ENCODE measurements at regions not wholly inside any gene's neighbourhood (a gene's known extent, or its start where the extent isn't known, plus 50 kb on each side); places are given as distances from the start of the nearest gene placed in this dataset.

GRCh38 chr4:152153476-152154270, 382.2 kb downstream of the FBXW7 start:
- BruUV-seq (replicated peaks): no TSS peak
- H3K4me2 ChIP-seq (ENCODE audit: control insufficient read depth, insufficient read depth): no peak overlapping the region
- no peaks in the 10 kb centered on the region for H3K79me2 ChIP-seq (ENCODE audit: control insufficient read depth, insufficient read depth, low read length)
- FAIRE-seq (no peak), DNase-seq (ENCODE audit: low read depth, low spot score) (no peak), ATAC-seq (no peak)
- no peak overlapping the region for H3K9ac ChIP-seq (ENCODE audit: control insufficient read depth, insufficient read depth, low read length)
- ChIA-PET RAD21 (ENCODE audit: unreplicated experiment) (no interaction called here), SMC1A (ENCODE audit: uncharacterized antibody, unreplicated experiment) (interaction anchor here (0.5 to 1.2 kb wide), 3 partner anchors 47 to 591 kb away, joined by 3 read pairs; no protein-coding TSS in a partner anchor), CTCF (interaction anchor here (1.0 kb wide), 1 partner anchor 62 kb away, joined by 3 read pairs; no protein-coding TSS in a partner anchor), POLR2A (interaction anchor here (0.6 kb wide), 1 partner anchor 1043 kb away, joined by 4 read pairs; no protein-coding TSS in a partner anchor)
- intact Hi-C loops (cut with micrococcal nuclease; ENCODE audit: unreplicated experiment): no loop called here
- H3K27ac ChIP-seq (ENCODE audit: control insufficient read depth, insufficient read depth): no peak overlapping the region
- no peaks in the 10 kb centered on the region for H3K27me3 ChIP-seq (replicated peaks in 1 of 2; ENCODE audit: control insufficient read depth in 2 of 2, insufficient read depth in 2 of 2, low read length in 1 of 2)
- no peaks in the 10 kb centered on the region for H4K20me1 ChIP-seq (ENCODE audit: control insufficient read depth, insufficient read depth)
- no peaks in the 10 kb centered on the region for H3K9me3 ChIP-seq (replicated peaks; ENCODE audit: control insufficient read depth, insufficient read depth, low read length)
- H3K4me1 ChIP-seq (ENCODE audit: control insufficient read depth, insufficient read depth, low read length): no peaks in the 10 kb centered on the region
- no peaks in the 10 kb centered on the region for H3K36me3 ChIP-seq (ENCODE audit: control insufficient read depth in 2 of 2, insufficient read depth in 2 of 2, low read length in 1 of 2)
- TF ChIP-seq STAT3 (IDR thresholded peaks at IDR 0.05; ENCODE audit: low read depth, low read length): no peak
- TF ChIP-seq ZBED1 (IDR thresholded peaks at IDR 0.05; ENCODE audit: borderline replicate concordance): no peak
- no peak for TF ChIP-seq NR2F1 (conservative IDR thresholded peaks at IDR 0.05)
- no peak for TF ChIP-seq FOXM1 (IDR thresholded peaks at IDR 0.05; ENCODE audit: low read depth, low read length)
- TF ChIP-seq LARP7 (IDR thresholded peaks at IDR 0.05): no peak
- no peak for TF ChIP-seq HDGF (IDR thresholded peaks at IDR 0.05)
- TF ChIP-seq, protein P1, sequence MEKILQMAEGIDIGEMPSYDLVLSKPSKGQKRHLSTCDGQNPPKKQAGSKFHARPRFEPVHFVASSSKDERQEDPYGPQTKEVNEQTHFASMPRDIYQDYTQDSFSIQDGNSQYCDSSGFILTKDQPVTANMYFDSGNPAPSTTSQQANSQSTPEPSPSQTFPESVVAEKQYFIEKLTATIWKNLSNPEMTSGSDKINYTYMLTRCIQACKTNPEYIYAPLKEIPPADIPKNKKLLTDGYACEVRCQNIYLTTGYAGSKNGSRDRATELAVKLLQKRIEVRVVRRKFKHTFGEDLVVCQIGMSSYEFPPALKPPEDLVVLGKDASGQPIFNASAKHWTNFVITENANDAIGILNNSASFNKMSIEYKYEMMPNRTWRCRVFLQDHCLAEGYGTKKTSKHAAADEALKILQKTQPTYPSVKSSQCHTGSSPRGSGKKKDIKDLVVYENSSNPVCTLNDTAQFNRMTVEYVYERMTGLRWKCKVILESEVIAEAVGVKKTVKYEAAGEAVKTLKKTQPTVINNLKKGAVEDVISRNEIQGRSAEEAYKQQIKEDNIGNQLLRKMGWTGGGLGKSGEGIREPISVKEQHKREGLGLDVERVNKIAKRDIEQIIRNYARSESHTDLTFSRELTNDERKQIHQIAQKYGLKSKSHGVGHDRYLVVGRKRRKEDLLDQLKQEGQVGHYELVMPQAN (conservative IDR thresholded peaks at IDR 0.05): no peak
- no peak for TF ChIP-seq SREBF1 (IDR thresholded peaks at IDR 0.05; ENCODE audit: low read length)
- TF ChIP-seq, protein P2, sequence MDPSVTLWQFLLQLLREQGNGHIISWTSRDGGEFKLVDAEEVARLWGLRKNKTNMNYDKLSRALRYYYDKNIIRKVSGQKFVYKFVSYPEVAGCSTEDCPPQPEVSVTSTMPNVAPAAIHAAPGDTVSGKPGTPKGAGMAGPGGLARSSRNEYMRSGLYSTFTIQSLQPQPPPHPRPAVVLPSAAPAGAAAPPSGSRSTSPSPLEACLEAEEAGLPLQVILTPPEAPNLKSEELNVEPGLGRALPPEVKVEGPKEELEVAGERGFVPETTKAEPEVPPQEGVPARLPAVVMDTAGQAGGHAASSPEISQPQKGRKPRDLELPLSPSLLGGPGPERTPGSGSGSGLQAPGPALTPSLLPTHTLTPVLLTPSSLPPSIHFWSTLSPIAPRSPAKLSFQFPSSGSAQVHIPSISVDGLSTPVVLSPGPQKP (IDR thresholded peaks at IDR 0.05; ENCODE audit: low read depth, low read length): no peak
- no peak for TF ChIP-seq YBX1 (IDR thresholded peaks at IDR 0.05)
- no peak for TF ChIP-seq NFIC (IDR thresholded peaks at IDR 0.05; ENCODE audit: low read depth, low read length)
- TF ChIP-seq, protein P3, sequence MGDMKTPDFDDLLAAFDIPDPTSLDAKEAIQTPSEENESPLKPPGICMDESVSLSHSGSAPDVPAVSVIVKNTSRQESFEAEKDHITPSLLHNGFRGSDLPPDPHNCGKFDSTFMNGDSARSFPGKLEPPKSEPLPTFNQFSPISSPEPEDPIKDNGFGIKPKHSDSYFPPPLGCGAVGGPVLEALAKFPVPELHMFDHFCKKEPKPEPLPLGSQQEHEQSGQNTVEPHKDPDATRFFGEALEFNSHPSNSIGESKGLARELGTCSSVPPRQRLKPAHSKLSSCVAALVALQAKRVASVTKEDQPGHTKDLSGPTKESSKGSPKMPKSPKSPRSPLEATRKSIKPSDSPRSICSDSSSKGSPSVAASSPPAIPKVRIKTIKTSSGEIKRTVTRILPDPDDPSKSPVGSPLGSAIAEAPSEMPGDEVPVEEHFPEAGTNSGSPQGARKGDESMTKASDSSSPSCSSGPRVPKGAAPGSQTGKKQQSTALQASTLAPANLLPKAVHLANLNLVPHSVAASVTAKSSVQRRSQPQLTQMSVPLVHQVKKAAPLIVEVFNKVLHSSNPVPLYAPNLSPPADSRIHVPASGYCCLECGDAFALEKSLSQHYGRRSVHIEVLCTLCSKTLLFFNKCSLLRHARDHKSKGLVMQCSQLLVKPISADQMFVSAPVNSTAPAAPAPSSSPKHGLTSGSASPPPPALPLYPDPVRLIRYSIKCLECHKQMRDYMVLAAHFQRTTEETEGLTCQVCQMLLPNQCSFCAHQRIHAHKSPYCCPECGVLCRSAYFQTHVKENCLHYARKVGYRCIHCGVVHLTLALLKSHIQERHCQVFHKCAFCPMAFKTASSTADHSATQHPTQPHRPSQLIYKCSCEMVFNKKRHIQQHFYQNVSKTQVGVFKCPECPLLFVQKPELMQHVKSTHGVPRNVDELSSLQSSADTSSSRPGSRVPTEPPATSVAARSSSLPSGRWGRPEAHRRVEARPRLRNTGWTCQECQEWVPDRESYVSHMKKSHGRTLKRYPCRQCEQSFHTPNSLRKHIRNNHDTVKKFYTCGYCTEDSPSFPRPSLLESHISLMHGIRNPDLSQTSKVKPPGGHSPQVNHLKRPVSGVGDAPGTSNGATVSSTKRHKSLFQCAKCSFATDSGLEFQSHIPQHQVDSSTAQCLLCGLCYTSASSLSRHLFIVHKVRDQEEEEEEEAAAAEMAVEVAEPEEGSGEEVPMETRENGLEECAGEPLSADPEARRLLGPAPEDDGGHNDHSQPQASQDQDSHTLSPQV (IDR thresholded peaks at IDR 0.05): no peak
- no peak for TF ChIP-seq CREM (IDR thresholded peaks at IDR 0.05; ENCODE audit: low read depth)
- in situ Hi-C loops (cut with MboI): no loop called here
- 48% methylated on average over 8 of the region's 8 CpGs for WGBS (ENCODE audit: insufficient coverage, insufficient replicate concordance, low lambda C conversion rate, missing lambda C conversion rate)
- no peak overlapping the region for H3K4me3 ChIP-seq
- no peak overlapping the region for H2AFZ ChIP-seq (ENCODE audit: control insufficient read depth, low read depth, low read length)

Data from GM12878 (cell line).